Stimulated activated naive CD8-positive, alpha-beta T cell treated with anti-CD3 and anti-CD28 coated beads, Interleukin-15, amount 100 ng/mL, for 72 hours (primary cell): ENCODE measurements at regions not wholly inside any gene's neighbourhood (a gene's known extent, or its start where the extent isn't known, plus 50 kb on each side); places are given as distances from the start of the nearest gene placed in this dataset.
"Not testable (repeated sequence)": the region's sequence is repeated elsewhere in the genome, so short reads cannot be mapped to it uniquely, and the experiment has no call there.

Experiments
- ATAC-seq: fragments of 150-1000 bp; cut with Tn5 transposase; 2 replicates; pipeline ENCODE4 v1.10.0; 2021; ENCODE audit warnings: mild to moderate bottlenecking, moderate library complexity
- DNase-seq, 2 donors: peaks; one replicate each; pipeline ENCODE4 v3.0.0; 2021 to 2022
- H3K27ac Mint-ChIP-seq, 2 donors: one replicate each; pipeline ENCODE4 v1.8.0; 2022; ENCODE audit warnings: mild to moderate bottlenecking in 2 of 2, mixed read lengths in 2 of 2, moderate library complexity in 2 of 2
- H3K27me3 Mint-ChIP-seq: one replicate; pipeline ENCODE4 v1.8.0; 2022; ENCODE audit warnings: mixed read lengths
- H3K4me1 Mint-ChIP-seq: one replicate; pipeline ENCODE4 v1.8.0; 2022; ENCODE audit warnings: mild to moderate bottlenecking, mixed read lengths
- H3K4me3 Mint-ChIP-seq, 2 donors: one replicate each; pipeline ENCODE4 v1.8.0; 2022; ENCODE audit warnings: mild to moderate bottlenecking in 2 of 2, mixed read lengths in 2 of 2, moderate library complexity in 1 of 2
- H3K9me3 Mint-ChIP-seq, 2 donors: one replicate each; pipeline ENCODE4 v1.8.0; 2022; ENCODE audit warnings: mixed read lengths in 2 of 2

GRCh38 chr11:87559852-87560251, 522.1 kb downstream of the TMEM135 start:
- not testable (repeated sequence) for ATAC-seq, H3K27me3 Mint-ChIP-seq, DNase-seq, H3K4me1 Mint-ChIP-seq, H3K4me3 Mint-ChIP-seq, H3K27ac Mint-ChIP-seq
- peaks cover 0 to 14% of the 10 kb centered on the region in 2 donors for H3K9me3 Mint-ChIP-seq

GRCh38 chr11:87555101-87555500, 517.4 kb downstream of the TMEM135 start:
- Mint-ChIP-seq H3K4me1 (no peaks in the 10 kb centered on the region), H3K27ac (no peak overlapping the region), H3K27me3 (no peaks in the 10 kb centered on the region), H3K9me3 (peaks cover 2 to 27% of the 10 kb centered on the region in 2 donors), H3K4me3 (no peak overlapping the region)
- ATAC-seq (no peak), DNase-seq (no peak)

- no peak for ATAC-seq
- no peaks in the 10 kb centered on the region for H3K4me1 Mint-ChIP-seq
- peaks cover 29 to 35% of the 10 kb centered on the region in 2 donors for H3K9me3 Mint-ChIP-seq
- no peak for DNase-seq
- no peaks in the 10 kb centered on the region for H3K27me3 Mint-ChIP-seq
- H3K27ac Mint-ChIP-seq, result no peak overlapping the region
- no peak overlapping the region for H3K4me3 Mint-ChIP-seq
Measured at GRCh38 chr11:87548797-87549196, 511.1 kb downstream of the TMEM135 start.

- no peak overlapping the region for H3K4me3 Mint-ChIP-seq
- no peaks in the 10 kb centered on the region for H3K27me3 Mint-ChIP-seq
- ATAC-seq (no peak), DNase-seq (no peak)
- H3K9me3 Mint-ChIP-seq, result peaks cover 29 to 37% of the 10 kb centered on the region in 2 donors
- H3K4me1 Mint-ChIP-seq, result no peaks in the 10 kb centered on the region
- no peak overlapping the region for H3K27ac Mint-ChIP-seq
Measured at GRCh38 chr11:87545858-87546257, 508.1 kb downstream of the TMEM135 start.

GRCh38 chr11:87539596-87539995, 501.9 kb downstream of the TMEM135 start:
- DNase-seq (no peak), ATAC-seq (no peak)
- peaks cover under 1 to 28% of the 10 kb centered on the region in 2 donors for H3K9me3 Mint-ChIP-seq
- no peaks in the 10 kb centered on the region for H3K4me1 Mint-ChIP-seq
- no peak overlapping the region for H3K4me3 Mint-ChIP-seq
- no peak overlapping the region for H3K27ac Mint-ChIP-seq
- no peaks in the 10 kb centered on the region for H3K27me3 Mint-ChIP-seq

GRCh38 chr11:87536565-87536964, 498.8 kb downstream of the TMEM135 start:
- no peaks in the 10 kb centered on the region for H3K27me3 Mint-ChIP-seq
- peaks cover 0 to 13% of the 10 kb centered on the region in 2 donors for H3K9me3 Mint-ChIP-seq
- H3K4me3 Mint-ChIP-seq, result no peak overlapping the region

GRCh38 chr11:87536016-87536415, 498.3 kb downstream of the TMEM135 start:
- ATAC-seq (no peak), DNase-seq (no peak)
- Mint-ChIP-seq H3K27ac (no peak overlapping the region), H3K9me3 (peaks cover 0 to 13% of the 10 kb centered on the region in 2 donors), H3K4me1 (no peaks in the 10 kb centered on the region), H3K27me3 (no peaks in the 10 kb centered on the region), H3K4me3 (no peak overlapping the region)

More at GRCh38 chr11:87536565-87536964, 498.8 kb downstream of the TMEM135 start:
- ATAC-seq (no peak), DNase-seq (no peak)
- no peaks in the 10 kb centered on the region for H3K4me1 Mint-ChIP-seq
- H3K27ac Mint-ChIP-seq, result no peak overlapping the region

- H3K4me1 Mint-ChIP-seq, result no peaks in the 10 kb centered on the region
- no peak overlapping the region for H3K27ac Mint-ChIP-seq
- ATAC-seq, result no peak
- peaks cover 0 to 13% of the 10 kb centered on the region in 2 donors for H3K9me3 Mint-ChIP-seq
- no peaks in the 10 kb centered on the region for H3K27me3 Mint-ChIP-seq
- no peak for DNase-seq
- no peak overlapping the region for H3K4me3 Mint-ChIP-seq
Measured at GRCh38 chr11:87535513-87535912, 497.8 kb downstream of the TMEM135 start.

GRCh38 chr11:87531835-87532234, 494.1 kb downstream of the TMEM135 start:
- H3K4me3 Mint-ChIP-seq, DNase-seq, H3K27me3 Mint-ChIP-seq: not testable (repeated sequence)

GRCh38 chr11:87529486-87529885, 491.8 kb downstream of the TMEM135 start:
- no peak for DNase-seq
- H3K9me3 Mint-ChIP-seq, result peaks cover 0 to 6% of the 10 kb centered on the region in 2 donors
- ATAC-seq, result no peak
- H3K27me3 Mint-ChIP-seq, result no peaks in the 10 kb centered on the region
- H3K4me1 Mint-ChIP-seq, result no peaks in the 10 kb centered on the region
- H3K4me3 Mint-ChIP-seq, result no peak overlapping the region
- no peak overlapping the region for H3K27ac Mint-ChIP-seq

More at GRCh38 chr11:87531835-87532234, 494.1 kb downstream of the TMEM135 start:
- ATAC-seq, H3K27ac Mint-ChIP-seq, H3K9me3 Mint-ChIP-seq, H3K4me1 Mint-ChIP-seq: not testable (repeated sequence)

- peaks cover 0 to 6% of the 10 kb centered on the region in 2 donors for H3K9me3 Mint-ChIP-seq
- H3K27ac Mint-ChIP-seq, result no peak overlapping the region
- H3K27me3 Mint-ChIP-seq, result no peaks in the 10 kb centered on the region
- no peaks in the 10 kb centered on the region for H3K4me1 Mint-ChIP-seq
- ATAC-seq (peak; percentile 46), DNase-seq (no peak)
- no peak overlapping the region for H3K4me3 Mint-ChIP-seq
Measured at GRCh38 chr11:87528752-87529151, 491.0 kb downstream of the TMEM135 start.

- Mint-ChIP-seq H3K4me3 (no peak overlapping the region), H3K4me1 (no peaks in the 10 kb centered on the region), H3K27me3 (no peaks in the 10 kb centered on the region), H3K9me3 (peaks cover 0 to 5% of the 10 kb centered on the region in 2 donors), H3K27ac (no peak overlapping the region)
- ATAC-seq, result no peak
- no peak for DNase-seq
Measured at GRCh38 chr11:87523276-87523675, 485.5 kb downstream of the TMEM135 start.

- Mint-ChIP-seq H3K4me3 (no peak overlapping the region), H3K27me3 (no peaks in the 10 kb centered on the region), H3K27ac (no peak overlapping the region), H3K9me3 (peaks cover 0 to 5% of the 10 kb centered on the region in 2 donors), H3K4me1 (no peaks in the 10 kb centered on the region)
- no peak for ATAC-seq
- no peak for DNase-seq
Measured at GRCh38 chr11:87518266-87518665, 480.5 kb downstream of the TMEM135 start.

- Mint-ChIP-seq H3K4me3 (no peak overlapping the region), H3K9me3 (peaks cover 0 to under 1% of the 10 kb centered on the region in 2 donors), H3K27ac (no peak overlapping the region), H3K4me1 (no peaks in the 10 kb centered on the region), H3K27me3 (no peaks in the 10 kb centered on the region)
- ATAC-seq (no peak), DNase-seq (no peak)
Measured at GRCh38 chr11:87517351-87517750, 479.6 kb downstream of the TMEM135 start.

GRCh38 chr11:87507722-87508121, 470.0 kb downstream of the TMEM135 start:
- not testable (repeated sequence) for ATAC-seq, H3K4me1 Mint-ChIP-seq, H3K27ac Mint-ChIP-seq, H3K4me3 Mint-ChIP-seq, H3K27me3 Mint-ChIP-seq, DNase-seq, H3K9me3 Mint-ChIP-seq

GRCh38 chr11:87506946-87507345, 469.2 kb downstream of the TMEM135 start:
- H3K4me1 Mint-ChIP-seq, H3K4me3 Mint-ChIP-seq, H3K27ac Mint-ChIP-seq, ATAC-seq, H3K9me3 Mint-ChIP-seq, DNase-seq, H3K27me3 Mint-ChIP-seq: not testable (repeated sequence)

- H3K27ac Mint-ChIP-seq, result no peak overlapping the region
- H3K9me3 Mint-ChIP-seq, result peaks cover 7 to 17% of the 10 kb centered on the region in 2 donors
- H3K4me3 Mint-ChIP-seq, result no peak overlapping the region
- ATAC-seq, result no peak
- no peaks in the 10 kb centered on the region for H3K27me3 Mint-ChIP-seq
- H3K4me1 Mint-ChIP-seq, result no peaks in the 10 kb centered on the region
- DNase-seq, result no peak
Measured at GRCh38 chr11:87501388-87501787, 463.7 kb downstream of the TMEM135 start.
